ENCODE measurements at regions not wholly inside any gene's neighbourhood (a gene's known extent, or its start where the extent isn't known, plus 50 kb on each side); places are given as distances from the start of the nearest gene placed in this dataset.
"Not testable (repeated sequence)": the region's sequence is repeated elsewhere in the genome, so short reads cannot be mapped to it uniquely, and the experiment has no call there.

GRCh38 chr2:13260402-13260801 lies 543.7 kb downstream of the TRIB2 start:
- no peak for DNase-seq

GRCh38 chr2:13266166-13266565 lies 549.4 kb downstream of the TRIB2 start:
- DNase-seq: no peak

GRCh38 chr2:13284688-13285087 lies 568.0 kb downstream of the TRIB2 start:
- DNase-seq: no peak

- DNase-seq: no peak
Observed at GRCh38 chr2:13289310-13289709, 572.6 kb downstream of the TRIB2 start.

GRCh38 chr2:13308478-13308805 lies 591.7 kb downstream of the TRIB2 start:
- not testable (repeated sequence) for DNase-seq

- no peak for DNase-seq
Observed at GRCh38 chr2:13308989-13309388, 592.3 kb downstream of the TRIB2 start.

- no peak for DNase-seq
Observed at GRCh38 chr2:13332060-13332459, 615.3 kb downstream of the TRIB2 start.

- DNase-seq: not testable (repeated sequence)
Observed at GRCh38 chr2:13334071-13334470, 617.3 kb downstream of the TRIB2 start.

- no peak for DNase-seq
Observed at GRCh38 chr2:13334545-13334944, 617.8 kb downstream of the TRIB2 start.

- no peak for DNase-seq
Observed at GRCh38 chr2:13335862-13336535, 619.3 kb downstream of the TRIB2 start.

- DNase-seq: no peak
Observed at GRCh38 chr2:13351068-13351467, 634.3 kb downstream of the TRIB2 start.

- no peak for DNase-seq
Observed at GRCh38 chr2:13353083-13353482, 636.3 kb downstream of the TRIB2 start.

GRCh38 chr2:13354031-13354430 lies 637.3 kb downstream of the TRIB2 start:
- no peak for DNase-seq

- not testable (repeated sequence) for DNase-seq
Observed at GRCh38 chr2:13381928-13382327, 665.2 kb downstream of the TRIB2 start.

GRCh38 chr2:13389172-13389571 lies 672.4 kb downstream of the TRIB2 start:
- DNase-seq: not testable (repeated sequence)

- no peak for DNase-seq
Observed at GRCh38 chr2:13390676-13391075, 673.9 kb downstream of the TRIB2 start.

- no peak for DNase-seq
Observed at GRCh38 chr2:13401312-13401711, 684.6 kb downstream of the TRIB2 start.

GRCh38 chr2:13413989-13414388 lies 697.3 kb downstream of the TRIB2 start:
- no peak for DNase-seq

GRCh38 chr2:13414897-13415296 lies 698.2 kb downstream of the TRIB2 start:
- DNase-seq: no peak

- no peak for DNase-seq
Observed at GRCh38 chr2:13433954-13434353, 717.2 kb downstream of the TRIB2 start.

GRCh38 chr2:13443554-13444261 lies 727.0 kb downstream of the TRIB2 start:
- not testable (repeated sequence) for DNase-seq

- DNase-seq: no peak
Observed at GRCh38 chr2:13462464-13462863, 745.7 kb downstream of the TRIB2 start.

- DNase-seq: no peak
Observed at GRCh38 chr2:13466076-13466475, 749.3 kb downstream of the TRIB2 start.

- DNase-seq: no peak
Observed at GRCh38 chr2:13474538-13474937, 757.8 kb downstream of the TRIB2 start.

- DNase-seq: no peak
Observed at GRCh38 chr2:13480057-13480456, 763.3 kb downstream of the TRIB2 start.
